ENCODE measurements at regions not wholly inside any gene's neighbourhood (a gene's known extent, or its start where the extent isn't known, plus 50 kb on each side); places are given as distances from the start of the nearest gene placed in this dataset.

- in situ Hi-C loops (cut with HindIII; ENCODE audit: low pct_ligation_motif_present, low pct_unique_long_range_greater_than_20kb, low sequenced_read_pairs) = no loop called here
- DNase-seq = no peak
These were observed 692.0 kb upstream of the FAM241A start for GRCh38 chr4:111453216-111453615.

GRCh38 chr4:111454961-111455360, 690.3 kb upstream of the FAM241A start:
- DNase-seq = no peak
- in situ Hi-C loops (cut with HindIII; ENCODE audit: low pct_ligation_motif_present, low pct_unique_long_range_greater_than_20kb, low sequenced_read_pairs) = no loop called here

- no peak for DNase-seq
- in situ Hi-C loops (cut with HindIII; ENCODE audit: low pct_ligation_motif_present, low pct_unique_long_range_greater_than_20kb, low sequenced_read_pairs) = no loop called here
These were observed 680.8 kb upstream of the FAM241A start for GRCh38 chr4:111464251-111465045.

GRCh38 chr4:111466811-111467604, 678.2 kb upstream of the FAM241A start:
- DNase-seq = no peak
- in situ Hi-C loops (cut with HindIII; ENCODE audit: low pct_ligation_motif_present, low pct_unique_long_range_greater_than_20kb, low sequenced_read_pairs) = no loop called here

- in situ Hi-C loops (cut with HindIII; ENCODE audit: low pct_ligation_motif_present, low pct_unique_long_range_greater_than_20kb, low sequenced_read_pairs) = no loop called here
- peak; percentile 38 for DNase-seq
These were observed 670.3 kb upstream of the FAM241A start for GRCh38 chr4:111475001-111475400.

GRCh38 chr4:111475666-111476065, 669.6 kb upstream of the FAM241A start:
- in situ Hi-C loops (cut with HindIII; ENCODE audit: low pct_ligation_motif_present, low pct_unique_long_range_greater_than_20kb, low sequenced_read_pairs) = no loop called here

GRCh38 chr4:111480510-111480909, 664.7 kb upstream of the FAM241A start:
- no peak for DNase-seq
- in situ Hi-C loops (cut with HindIII; ENCODE audit: low pct_ligation_motif_present, low pct_unique_long_range_greater_than_20kb, low sequenced_read_pairs) = no loop called here

More at GRCh38 chr4:111475666-111476065, 669.6 kb upstream of the FAM241A start:
- no peak for DNase-seq

GRCh38 chr4:111483375-111484169, 661.7 kb upstream of the FAM241A start:
- DNase-seq = no peak
- in situ Hi-C loops (cut with HindIII; ENCODE audit: low pct_ligation_motif_present, low pct_unique_long_range_greater_than_20kb, low sequenced_read_pairs) = no loop called here

GRCh38 chr4:111492496-111492895, 652.8 kb upstream of the FAM241A start:
- peak; percentile 28 for DNase-seq
- in situ Hi-C loops (cut with HindIII; ENCODE audit: low pct_ligation_motif_present, low pct_unique_long_range_greater_than_20kb, low sequenced_read_pairs) = no loop called here

- in situ Hi-C loops (cut with HindIII; ENCODE audit: low pct_ligation_motif_present, low pct_unique_long_range_greater_than_20kb, low sequenced_read_pairs) = no loop called here
- no peak for DNase-seq
These were observed 650.8 kb upstream of the FAM241A start for GRCh38 chr4:111494471-111494870.

GRCh38 chr4:111494971-111495370, 650.3 kb upstream of the FAM241A start:
- in situ Hi-C loops (cut with HindIII; ENCODE audit: low pct_ligation_motif_present, low pct_unique_long_range_greater_than_20kb, low sequenced_read_pairs) = no loop called here
- DNase-seq = no peak

- in situ Hi-C loops (cut with HindIII; ENCODE audit: low pct_ligation_motif_present, low pct_unique_long_range_greater_than_20kb, low sequenced_read_pairs) = no loop called here
- DNase-seq = no peak
These were observed 646.0 kb upstream of the FAM241A start for GRCh38 chr4:111499291-111499690.

GRCh38 chr4:111499706-111500105, 645.5 kb upstream of the FAM241A start:
- DNase-seq = no peak
- in situ Hi-C loops (cut with HindIII; ENCODE audit: low pct_ligation_motif_present, low pct_unique_long_range_greater_than_20kb, low sequenced_read_pairs) = no loop called here

GRCh38 chr4:111500858-111501257, 644.4 kb upstream of the FAM241A start:
- no peak for DNase-seq
- in situ Hi-C loops (cut with HindIII; ENCODE audit: low pct_ligation_motif_present, low pct_unique_long_range_greater_than_20kb, low sequenced_read_pairs) = no loop called here

GRCh38 chr4:111501946-111502345, 643.3 kb upstream of the FAM241A start:
- in situ Hi-C loops (cut with HindIII; ENCODE audit: low pct_ligation_motif_present, low pct_unique_long_range_greater_than_20kb, low sequenced_read_pairs) = no loop called here
- DNase-seq = no peak

GRCh38 chr4:111502626-111503025, 642.6 kb upstream of the FAM241A start:
- in situ Hi-C loops (cut with HindIII; ENCODE audit: low pct_ligation_motif_present, low pct_unique_long_range_greater_than_20kb, low sequenced_read_pairs) = no loop called here
- DNase-seq = no peak

GRCh38 chr4:111506706-111507105, 638.5 kb upstream of the FAM241A start:
- in situ Hi-C loops (cut with HindIII; ENCODE audit: low pct_ligation_motif_present, low pct_unique_long_range_greater_than_20kb, low sequenced_read_pairs) = no loop called here
- no peak for DNase-seq

GRCh38 chr4:111510535-111510934, 634.7 kb upstream of the FAM241A start:
- in situ Hi-C loops (cut with HindIII; ENCODE audit: low pct_ligation_motif_present, low pct_unique_long_range_greater_than_20kb, low sequenced_read_pairs) = no loop called here
- no peak for DNase-seq

Data from ACHN (cell line).